ENCODE measurements at regions not wholly inside any gene's neighbourhood (a gene's known extent, or its start where the extent isn't known, plus 50 kb on each side); places are given as distances from the start of the nearest gene placed in this dataset.

DNA sequence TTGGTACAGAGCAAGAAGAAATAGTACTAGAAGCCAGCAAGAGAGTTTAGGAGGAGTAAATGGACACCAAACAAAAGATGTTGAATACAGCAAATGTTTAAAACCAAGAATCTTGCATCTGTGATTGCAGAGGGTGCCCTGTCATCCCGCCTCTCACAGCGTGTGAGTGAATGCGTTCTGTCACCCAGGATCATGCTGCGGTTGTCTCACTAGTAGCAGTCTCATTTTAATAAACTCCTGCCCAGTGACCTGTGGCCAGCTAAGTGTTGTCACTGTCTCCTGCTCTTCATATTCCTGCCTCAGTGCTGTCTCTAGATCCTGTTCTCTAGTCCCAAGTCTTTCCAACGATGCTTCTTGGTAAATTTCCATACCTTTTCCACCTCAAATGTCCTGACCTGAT is 584.6 kb downstream of the MCTP2 start:
- H3K79me2 ChIP-seq (ENCODE audit: insufficient read depth, low read length), result no peaks in the 10 kb centered on the region
- no peak overlapping the region for H3K9ac ChIP-seq (ENCODE audit: low read depth, low read length)
- no peaks in the 10 kb centered on the region for H3K9me3 ChIP-seq (ENCODE audit: insufficient read depth, low read length, severe bottlenecking)
- DNase-seq, result no peak
- no peaks in the 10 kb centered on the region for H3K36me3 ChIP-seq (ENCODE audit: insufficient read depth, low read length)
- H4K20me1 ChIP-seq (ENCODE audit: insufficient read depth, low read length), result no peaks in the 10 kb centered on the region
- H2AFZ ChIP-seq (ENCODE audit: low read depth, low read length), result no peak overlapping the region
- no peak overlapping the region for H3K27ac ChIP-seq (ENCODE audit: low read length)
- no peak for TF ChIP-seq EZH2 (IDR thresholded peaks at IDR 0.05; ENCODE audit: borderline replicate concordance, low read depth, low read length, severe bottlenecking)
- TF ChIP-seq, protein P1, sequence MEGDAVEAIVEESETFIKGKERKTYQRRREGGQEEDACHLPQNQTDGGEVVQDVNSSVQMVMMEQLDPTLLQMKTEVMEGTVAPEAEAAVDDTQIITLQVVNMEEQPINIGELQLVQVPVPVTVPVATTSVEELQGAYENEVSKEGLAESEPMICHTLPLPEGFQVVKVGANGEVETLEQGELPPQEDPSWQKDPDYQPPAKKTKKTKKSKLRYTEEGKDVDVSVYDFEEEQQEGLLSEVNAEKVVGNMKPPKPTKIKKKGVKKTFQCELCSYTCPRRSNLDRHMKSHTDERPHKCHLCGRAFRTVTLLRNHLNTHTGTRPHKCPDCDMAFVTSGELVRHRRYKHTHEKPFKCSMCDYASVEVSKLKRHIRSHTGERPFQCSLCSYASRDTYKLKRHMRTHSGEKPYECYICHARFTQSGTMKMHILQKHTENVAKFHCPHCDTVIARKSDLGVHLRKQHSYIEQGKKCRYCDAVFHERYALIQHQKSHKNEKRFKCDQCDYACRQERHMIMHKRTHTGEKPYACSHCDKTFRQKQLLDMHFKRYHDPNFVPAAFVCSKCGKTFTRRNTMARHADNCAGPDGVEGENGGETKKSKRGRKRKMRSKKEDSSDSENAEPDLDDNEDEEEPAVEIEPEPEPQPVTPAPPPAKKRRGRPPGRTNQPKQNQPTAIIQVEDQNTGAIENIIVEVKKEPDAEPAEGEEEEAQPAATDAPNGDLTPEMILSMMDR (IDR thresholded peaks at IDR 0.05; ENCODE audit: borderline replicate concordance, extremely low read depth, low read length, poor library complexity, severe bottlenecking), result no peak
- H3K4me1 ChIP-seq (ENCODE audit: insufficient read depth, low read length), result no peaks in the 10 kb centered on the region
- H3K27me3 ChIP-seq (ENCODE audit: insufficient read depth, low read length, poor library complexity), result no peaks in the 10 kb centered on the region
- no peak overlapping the region for H3K4me3 ChIP-seq (ENCODE audit: low read depth in 1 of 2, low read length in 2 of 2)
- ATAC-seq (ENCODE audit: insufficient read depth, low read depth), result no peak
- no peak overlapping the region for H3K4me2 ChIP-seq (ENCODE audit: insufficient read depth, low read length)

GRCh38 chr15:94829887-94830884 is 598.8 kb downstream of the MCTP2 start:
- H3K79me2 ChIP-seq (ENCODE audit: insufficient read depth, low read length), result no peaks in the 10 kb centered on the region
- DNase-seq, result no peak

DNA sequence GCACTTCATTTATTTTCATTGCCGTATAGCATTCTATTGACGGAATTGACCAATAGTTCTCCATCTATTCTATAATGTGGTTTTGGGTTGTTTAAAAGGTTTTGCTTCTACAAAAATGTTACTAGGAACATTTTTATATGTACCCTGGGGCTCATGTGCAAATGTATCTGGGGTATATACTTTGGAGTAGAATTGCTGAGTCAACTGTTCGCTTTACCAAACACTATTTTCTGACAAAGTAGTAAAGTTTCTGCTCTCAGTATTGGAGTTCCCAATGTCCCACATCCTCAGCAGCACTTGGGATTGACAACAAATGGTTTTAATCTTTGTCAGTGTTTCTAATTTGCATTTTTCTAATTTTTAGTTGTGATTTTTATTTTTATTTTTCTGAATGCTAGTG is 602.6 kb downstream of the MCTP2 start:
- Histone ChIP-seq H2AFZ (ENCODE audit: low read depth, low read length) (no peak overlapping the region), H3K4me3 (ENCODE audit: low read depth in 1 of 2, low read length in 2 of 2) (no peak overlapping the region), H3K79me2 (ENCODE audit: insufficient read depth, low read length) (no peaks in the 10 kb centered on the region), H3K9me3 (ENCODE audit: insufficient read depth, low read length, severe bottlenecking) (peaks cover 4% of the 10 kb centered on the region), H3K9ac (ENCODE audit: low read depth, low read length) (no peak overlapping the region), H3K36me3 (ENCODE audit: insufficient read depth, low read length) (no peaks in the 10 kb centered on the region), H3K4me1 (ENCODE audit: insufficient read depth, low read length) (no peaks in the 10 kb centered on the region), H3K4me2 (ENCODE audit: insufficient read depth, low read length) (no peak overlapping the region), H3K27me3 (ENCODE audit: insufficient read depth, low read length, poor library complexity) (no peaks in the 10 kb centered on the region), H4K20me1 (ENCODE audit: insufficient read depth, low read length) (no peaks in the 10 kb centered on the region), H3K27ac (ENCODE audit: low read length) (no peak overlapping the region)
- DNase-seq (no peak), ATAC-seq (ENCODE audit: insufficient read depth, low read depth) (no peak)
- no peak for TF ChIP-seq EZH2 (IDR thresholded peaks at IDR 0.05; ENCODE audit: borderline replicate concordance, low read depth, low read length, severe bottlenecking)
- TF ChIP-seq, protein P1 (IDR thresholded peaks at IDR 0.05; ENCODE audit: borderline replicate concordance, extremely low read depth, low read length, poor library complexity, severe bottlenecking), result no peak

More at GRCh38 chr15:94829887-94830884, 598.8 kb downstream of the MCTP2 start:
- no peak overlapping the region for H3K4me3 ChIP-seq (ENCODE audit: low read depth in 1 of 2, low read length in 2 of 2)
- H3K27ac ChIP-seq (ENCODE audit: low read length), result no peak overlapping the region
- no peak overlapping the region for H2AFZ ChIP-seq (ENCODE audit: low read depth, low read length)
- no peak overlapping the region for H3K9ac ChIP-seq (ENCODE audit: low read depth, low read length)
- H3K4me1 ChIP-seq (ENCODE audit: insufficient read depth, low read length), result no peaks in the 10 kb centered on the region
- no peak overlapping the region for H3K4me2 ChIP-seq (ENCODE audit: insufficient read depth, low read length)
- H3K9me3 ChIP-seq (ENCODE audit: insufficient read depth, low read length, severe bottlenecking), result peaks cover 4% of the 10 kb centered on the region
- no peak for ATAC-seq (ENCODE audit: insufficient read depth, low read depth)
- H3K36me3 ChIP-seq (ENCODE audit: insufficient read depth, low read length), result no peaks in the 10 kb centered on the region
- no peaks in the 10 kb centered on the region for H3K27me3 ChIP-seq (ENCODE audit: insufficient read depth, low read length, poor library complexity)
- no peaks in the 10 kb centered on the region for H4K20me1 ChIP-seq (ENCODE audit: insufficient read depth, low read length)
- TF ChIP-seq EZH2 (IDR thresholded peaks at IDR 0.05; ENCODE audit: borderline replicate concordance, low read depth, low read length, severe bottlenecking), result no peak
- TF ChIP-seq, protein P1 (IDR thresholded peaks at IDR 0.05; ENCODE audit: borderline replicate concordance, extremely low read depth, low read length, poor library complexity, severe bottlenecking), result no peak
